ENCODE measurements at regions not wholly inside any gene's neighbourhood (a gene's known extent, or its start where the extent isn't known, plus 50 kb on each side); places are given as distances from the start of the nearest gene placed in this dataset.
A peak's percentile ranks its signal among the peaks of the same experiment; 100 is the strongest.

- Histone ChIP-seq H3K36me3 (ENCODE audit: control insufficient read depth, insufficient read depth, low read length) (no peaks in the 10 kb centered on the region), H3K27me3 (ENCODE audit: control insufficient read depth, insufficient read depth, low read length) (no peaks in the 10 kb centered on the region), H3K4me3 (ENCODE audit: low read depth, low read length) (no peak overlapping the region)
- TF ChIP-seq, protein P1, sequence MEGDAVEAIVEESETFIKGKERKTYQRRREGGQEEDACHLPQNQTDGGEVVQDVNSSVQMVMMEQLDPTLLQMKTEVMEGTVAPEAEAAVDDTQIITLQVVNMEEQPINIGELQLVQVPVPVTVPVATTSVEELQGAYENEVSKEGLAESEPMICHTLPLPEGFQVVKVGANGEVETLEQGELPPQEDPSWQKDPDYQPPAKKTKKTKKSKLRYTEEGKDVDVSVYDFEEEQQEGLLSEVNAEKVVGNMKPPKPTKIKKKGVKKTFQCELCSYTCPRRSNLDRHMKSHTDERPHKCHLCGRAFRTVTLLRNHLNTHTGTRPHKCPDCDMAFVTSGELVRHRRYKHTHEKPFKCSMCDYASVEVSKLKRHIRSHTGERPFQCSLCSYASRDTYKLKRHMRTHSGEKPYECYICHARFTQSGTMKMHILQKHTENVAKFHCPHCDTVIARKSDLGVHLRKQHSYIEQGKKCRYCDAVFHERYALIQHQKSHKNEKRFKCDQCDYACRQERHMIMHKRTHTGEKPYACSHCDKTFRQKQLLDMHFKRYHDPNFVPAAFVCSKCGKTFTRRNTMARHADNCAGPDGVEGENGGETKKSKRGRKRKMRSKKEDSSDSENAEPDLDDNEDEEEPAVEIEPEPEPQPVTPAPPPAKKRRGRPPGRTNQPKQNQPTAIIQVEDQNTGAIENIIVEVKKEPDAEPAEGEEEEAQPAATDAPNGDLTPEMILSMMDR (IDR thresholded peaks at IDR 0.05; ENCODE audit: insufficient read depth, low read length, severe bottlenecking) = no peak
- DNase-seq (ENCODE audit: low read depth) = no peak
- FAIRE-seq = no peak
Observed at GRCh38 chr9:7579351-7579750, 220.2 kb downstream of the DMAC1 start.

DNA sequence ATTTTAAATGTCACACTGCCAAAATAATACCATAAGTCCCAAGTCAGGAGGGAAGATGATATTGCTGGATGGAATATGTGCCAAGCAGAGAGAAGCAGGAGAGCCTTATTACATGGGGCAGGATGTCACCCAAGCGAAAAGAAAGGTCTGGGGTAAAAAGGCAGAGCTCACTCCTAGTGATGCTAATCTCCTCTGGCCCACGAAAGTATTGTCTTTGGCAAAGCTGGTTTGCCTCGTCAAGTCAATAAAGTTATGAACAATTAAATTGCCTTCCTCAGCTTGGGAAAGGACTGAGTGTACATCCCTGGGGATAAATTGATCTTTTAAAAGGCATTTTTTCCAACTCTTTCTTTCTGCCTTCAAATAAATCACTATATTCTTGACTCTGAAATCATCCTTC is 220.6 kb downstream of the DMAC1 start:
- H3K4me3 ChIP-seq (ENCODE audit: low read depth, low read length) = no peak overlapping the region
- H3K27me3 ChIP-seq (ENCODE audit: control insufficient read depth, insufficient read depth, low read length) = no peaks in the 10 kb centered on the region
- DNase-seq (ENCODE audit: low read depth) (no peak), FAIRE-seq (no peak)
- no peaks in the 10 kb centered on the region for H3K36me3 ChIP-seq (ENCODE audit: control insufficient read depth, insufficient read depth, low read length)
- TF ChIP-seq, protein P1 (IDR thresholded peaks at IDR 0.05; ENCODE audit: insufficient read depth, low read length, severe bottlenecking) = no peak

GRCh38 chr9:7570107-7570720 is 229.4 kb downstream of the DMAC1 start:
- DNase-seq (ENCODE audit: low read depth) (peak; percentile 57), FAIRE-seq (no peak)
- Histone ChIP-seq H3K4me3 (ENCODE audit: low read depth, low read length) (no peak overlapping the region), H3K36me3 (ENCODE audit: control insufficient read depth, insufficient read depth, low read length) (no peaks in the 10 kb centered on the region), H3K27me3 (ENCODE audit: control insufficient read depth, insufficient read depth, low read length) (no peaks in the 10 kb centered on the region)
- TF ChIP-seq, protein P1 (IDR thresholded peaks at IDR 0.05; ENCODE audit: insufficient read depth, low read length, severe bottlenecking) = peak; percentile 76

GRCh38 chr9:7567687-7568086 is 231.9 kb downstream of the DMAC1 start:
- Histone ChIP-seq H3K4me3 (ENCODE audit: low read depth, low read length) (no peak overlapping the region), H3K36me3 (ENCODE audit: control insufficient read depth, insufficient read depth, low read length) (no peaks in the 10 kb centered on the region), H3K27me3 (ENCODE audit: control insufficient read depth, insufficient read depth, low read length) (no peaks in the 10 kb centered on the region)
- TF ChIP-seq, protein P1 (IDR thresholded peaks at IDR 0.05; ENCODE audit: insufficient read depth, low read length, severe bottlenecking) = no peak
- DNase-seq (ENCODE audit: low read depth) = no peak
- no peak for FAIRE-seq

GRCh38 chr9:7561527-7562080 is 238.0 kb downstream of the DMAC1 start:
- Histone ChIP-seq H3K36me3 (ENCODE audit: control insufficient read depth, insufficient read depth, low read length) (no peaks in the 10 kb centered on the region), H3K27me3 (ENCODE audit: control insufficient read depth, insufficient read depth, low read length) (no peaks in the 10 kb centered on the region), H3K4me3 (ENCODE audit: low read depth, low read length) (no peak overlapping the region)
- FAIRE-seq = no peak
- no peak for DNase-seq (ENCODE audit: low read depth)
- TF ChIP-seq, protein P1 (IDR thresholded peaks at IDR 0.05; ENCODE audit: insufficient read depth, low read length, severe bottlenecking) = no peak
